ENCODE measurements at regions not wholly inside any gene's neighbourhood (a gene's known extent, or its start where the extent isn't known, plus 50 kb on each side); places are given as distances from the start of the nearest gene placed in this dataset.

GRCh38 chr16:66155933-66156332 is 210.6 kb upstream of the CDH5 start:
- TF ChIP-seq CTCF (conservative IDR thresholded peaks at IDR 0.05; ENCODE audit: low read depth, low read length), result no peak
- TF ChIP-seq EZH2 (IDR thresholded peaks at IDR 0.05; ENCODE audit: low read length, unreplicated experiment), result no peak
- TF ChIP-seq EZH2phosphoT487 (IDR thresholded peaks at IDR 0.05; ENCODE audit: borderline replicate concordance, low read length), result no peak
